Spleen (tissue), 7 donors: ENCODE measurements at regions not wholly inside any gene's neighbourhood (a gene's known extent, or its start where the extent isn't known, plus 50 kb on each side); places are given as distances from the start of the nearest gene placed in this dataset.

ENCODE experiments used
- CTCF ChIP-seq, 11 experiments: fragments of 200-600 bp in 7 of 11; fragments of 450-650 bp in 4 of 11; sonication (generic) in 4 of 11; IDR thresholded peaks in 8 of 11; conservative IDR thresholded peaks in 3 of 11; 1 replicate in 7 of 11; 2 replicates in 4 of 11; pipeline versions ENCODE4 v1.4.0 to v1.8.0; 2016 to 2021; ENCODE audit warnings: antibody characterized with exemption in 11 of 11, inconsistent platforms in 4 of 11, mild to moderate bottlenecking in 1 of 11
- POLR2A ChIP-seq, 3 donors: fragments of 450-650 bp; IDR thresholded peaks; one replicate each; pipeline ENCODE4 v1.5.1; 2017; ENCODE audit warnings: antibody characterized with exemption in 3 of 3, mild to moderate bottlenecking in 1 of 3
- POLR2AphosphoS5 ChIP-seq, 3 donors: sonication (generic); formaldehyde crosslinking; IDR thresholded peaks; one replicate each; pipeline ENCODE4 v1.5.1; 2017; ENCODE audit warnings: antibody characterized with exemption in 3 of 3
- donor health status: DM: no; HTN: no; CAD: no; lungs with moderate emphysema.
- donor health status: DM: no; HTN: no; CAD: no.
- donor health status: DM: no; HTN: no; CAD: no.

GRCh38 chrX:80576267-80576666 lies 156.0 kb downstream of the TENT5D start:
- no peak for TF ChIP-seq CTCF (IDR thresholded peaks at IDR 0.05 in 8 of 11, conservative IDR thresholded peaks at IDR 0.05 in 3 of 11)
- no peak for TF ChIP-seq POLR2AphosphoS5 (IDR thresholded peaks at IDR 0.05)
- TF ChIP-seq POLR2A (IDR thresholded peaks at IDR 0.05), result no peak
